K562 (cell line): ENCODE measurements at regions not wholly inside any gene's neighbourhood (a gene's known extent, or its start where the extent isn't known, plus 50 kb on each side); places are given as distances from the start of the nearest gene placed in this dataset.

Experiments
- ARHGAP35 ChIP-seq: fragments of 450-650 bp; IDR thresholded peaks from 2 replicates; pipeline ENCODE4 v1.6.1; 2018; ENCODE audit not compliant: partially characterized antibody
- FOSL1 ChIP-seq: fragments of 200-800 bp; sonication (Bioruptor generic); conservative IDR thresholded peaks from 2 replicates; pipeline ENCODE4 v1.6.1; 2016; ENCODE audit warnings: missing genetic modification characterization, missing compliant biosample characterization
- NCOR1 ChIP-seq: fragments of 450-650 bp; IDR thresholded peaks from 2 replicates; pipeline ENCODE4 v1.6.1; 2016; ENCODE audit warnings: mild to moderate bottlenecking, moderate library complexity
- NR4A1 ChIP-seq, 2 experiments: fragments of 250-450 bp in 1 of 2; fragments of 450-650 bp in 1 of 2; sonication (Bioruptor Pico) in 1 of 2; IDR thresholded peaks; 2 replicates each; pipeline versions ENCODE4 v1.4.0 to v1.6.1; 2016 to 2020; ENCODE audit warnings: mild to moderate bottlenecking in 2 of 2, missing compliant biosample characterization in 1 of 2, missing genetic modification characterization in 1 of 2, moderate library complexity in 1 of 2
- PTTG1 ChIP-seq: fragments of 450-650 bp; IDR thresholded peaks from 2 replicates; pipeline ENCODE4 v1.6.1; 2016; ENCODE audit warnings: low read depth, mild to moderate bottlenecking, missing genetic modification characterization, missing compliant biosample characterization
- SMAD4 ChIP-seq: fragments of 250-450 bp; sonication (Bioruptor Pico); conservative IDR thresholded peaks from 2 replicates; pipeline ENCODE4 v1.8.0; 2021; ENCODE audit warnings: inconsistent platforms, mild to moderate bottlenecking, moderate library complexity
- TCF3 ChIP-seq: sonication (generic); formaldehyde crosslinking; IDR thresholded peaks from 2 replicates; pipeline ENCODE4 v1.4.0; 2020; ENCODE audit warnings: mild to moderate bottlenecking, missing genetic modification reagents
- TOE1 ChIP-seq, 2 experiments: fragments of 450-650 bp in 1 of 2; sonication (generic) in 1 of 2; formaldehyde crosslinking in 1 of 2; IDR thresholded peaks; 2 replicates each; pipeline versions ENCODE4 v1.7.1 to v1.8.0; 2016 to 2022; ENCODE audit warnings: borderline replicate concordance in 2 of 2, mild to moderate bottlenecking in 2 of 2, antibody characterized with exemption in 1 of 2, inconsistent platforms in 1 of 2, low read depth in 1 of 2, missing genetic modification reagents in 1 of 2, moderate library complexity in 1 of 2
- TF ChIP-seq, protein P1 (sequence below): fragments of 450-650 bp; formaldehyde crosslinking; IDR thresholded peaks from 2 replicates; pipeline ENCODE4 v1.4.0; 2020; ENCODE audit warnings: mild to moderate bottlenecking, mixed read lengths
- TF ChIP-seq, protein P2 (sequence below): fragments of 250-450 bp; sonication (Bioruptor Pico); IDR thresholded peaks from 2 replicates; pipeline ENCODE4 v1.8.0; 2022; ENCODE audit warnings: moderate library complexity, mild to moderate bottlenecking, inconsistent platforms

DNA sequence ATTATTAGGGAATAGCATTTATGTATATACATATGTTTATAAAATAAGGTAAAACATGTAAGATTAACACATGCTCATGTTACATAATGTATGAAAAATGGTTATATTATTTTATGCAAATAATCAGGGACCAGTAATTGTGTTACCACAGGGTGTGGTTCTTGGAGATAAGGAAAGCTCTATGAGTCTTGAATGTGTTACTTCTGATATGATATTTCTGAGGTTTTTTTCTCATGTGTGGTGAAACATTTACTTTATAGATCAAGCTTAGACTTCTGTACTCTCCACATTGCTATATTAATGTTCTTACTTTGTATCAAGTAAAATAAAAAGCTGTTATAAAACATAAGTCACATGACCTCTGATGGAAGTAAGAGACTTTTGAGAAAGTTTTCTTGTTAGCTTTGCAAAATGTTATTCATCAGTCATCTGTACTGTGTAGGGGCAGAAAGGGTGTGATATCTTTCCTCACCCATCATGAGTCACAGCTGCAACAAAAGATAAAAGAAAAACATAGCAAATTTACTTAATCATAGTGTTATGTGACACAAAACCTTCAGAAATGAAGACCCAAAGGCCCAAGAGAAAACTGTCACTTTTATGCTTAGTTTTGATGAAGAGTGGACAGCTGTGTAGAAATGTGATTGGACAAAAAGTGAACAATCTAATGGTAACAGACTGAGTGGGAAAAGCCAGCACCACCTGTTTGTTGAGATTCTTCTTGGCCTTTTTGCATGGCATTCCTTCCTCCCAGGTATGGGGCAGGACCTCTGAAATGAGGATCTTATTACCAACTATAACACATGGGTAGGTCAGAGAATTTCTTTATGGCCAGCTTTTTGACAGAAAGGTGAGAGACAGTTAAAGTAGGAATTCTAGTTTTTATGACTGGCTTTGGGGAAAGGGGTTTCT lies 632.3 kb downstream of the PDHA2 start (continued):
- TF ChIP-seq NCOR1 (peak; percentile 49), FOSL1 (tag) (peak; percentile 88), ARHGAP35 (no peak), PTTG1 (tag) (no peak), NR4A1 (CRISPR knock-in tag; IDR thresholded peaks at IDR 0.05) (no peak), NR4A1 (tag; IDR thresholded peaks at IDR 0.05) (no peak), SMAD4 (CRISPR knock-in tag) (no peak), TOE1 (IDR thresholded peaks at IDR 0.05; ENCODE audit: borderline replicate concordance) (no peak), TOE1 (CRISPR knock-in tag; IDR thresholded peaks at IDR 0.05; ENCODE audit: borderline replicate concordance, low read depth) (no peak), TCF3 (CRISPR knock-in tag) (peak; percentile 58)
- TF ChIP-seq, protein P1, sequence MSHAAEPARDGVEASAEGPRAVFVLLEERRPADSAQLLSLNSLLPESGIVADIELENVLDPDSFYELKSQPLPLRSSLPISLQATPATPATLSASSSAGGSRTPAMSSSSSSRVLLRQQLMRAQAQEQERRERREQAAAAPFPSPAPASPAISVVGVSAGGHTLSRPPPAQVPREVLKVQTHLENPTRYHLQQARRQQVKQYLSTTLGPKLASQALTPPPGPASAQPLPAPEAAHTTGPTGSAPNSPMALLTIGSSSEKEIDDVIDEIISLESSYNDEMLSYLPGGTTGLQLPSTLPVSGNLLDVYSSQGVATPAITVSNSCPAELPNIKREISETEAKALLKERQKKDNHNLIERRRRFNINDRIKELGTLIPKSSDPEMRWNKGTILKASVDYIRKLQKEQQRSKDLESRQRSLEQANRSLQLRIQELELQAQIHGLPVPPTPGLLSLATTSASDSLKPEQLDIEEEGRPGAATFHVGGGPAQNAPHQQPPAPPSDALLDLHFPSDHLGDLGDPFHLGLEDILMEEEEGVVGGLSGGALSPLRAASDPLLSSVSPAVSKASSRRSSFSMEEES (CRISPR knock-in tag) = peak; percentile 81
- TF ChIP-seq, protein P2, sequence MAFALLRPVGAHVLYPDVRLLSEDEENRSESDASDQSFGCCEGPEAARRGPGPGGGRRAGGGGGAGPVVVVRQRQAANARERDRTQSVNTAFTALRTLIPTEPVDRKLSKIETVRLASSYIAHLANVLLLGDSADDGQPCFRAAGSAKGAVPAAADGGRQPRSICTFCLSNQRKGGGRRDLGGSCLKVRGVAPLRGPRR = no peak
